ENCODE measurements at regions not wholly inside any gene's neighbourhood (a gene's known extent, or its start where the extent isn't known, plus 50 kb on each side); places are given as distances from the start of the nearest gene placed in this dataset.

GRCh38 chr12:89878950-89879349 lies 170.3 kb upstream of the ATP2B1 start:
- Mint-ChIP-seq H3K4me1 (peaks cover 32% of the 10 kb centered on the region), H3K36me3 (ENCODE audit: low read depth) (no peaks in the 10 kb centered on the region), H3K27me3 (ENCODE audit: low read depth) (no peaks in the 10 kb centered on the region), H3K9me3 (peaks cover 3% of the 10 kb centered on the region), H3K27ac (ENCODE audit: unreplicated experiment) (no peak overlapping the region), H3K4me3 (no peak overlapping the region)
- no peak for TF ChIP-seq CTCF (conservative IDR thresholded peaks at IDR 0.05)
- no peak for DNase-seq (ENCODE audit: low read depth, low spot score)

GRCh38 chr12:89878327-89878726 lies 169.7 kb upstream of the ATP2B1 start:
- no peak for TF ChIP-seq CTCF (conservative IDR thresholded peaks at IDR 0.05)
- DNase-seq (ENCODE audit: low read depth, low spot score) = no peak
- H3K9me3 Mint-ChIP-seq = peaks cover 3% of the 10 kb centered on the region
- no peaks in the 10 kb centered on the region for H3K36me3 Mint-ChIP-seq (ENCODE audit: low read depth)
- no peaks in the 10 kb centered on the region for H3K27me3 Mint-ChIP-seq (ENCODE audit: low read depth)
- H3K4me3 Mint-ChIP-seq = peak overlapping the region; percentile 45
- H3K27ac Mint-ChIP-seq (ENCODE audit: unreplicated experiment) = peak overlapping the region; percentile 30
- H3K4me1 Mint-ChIP-seq = peaks cover 32% of the 10 kb centered on the region

DNA sequence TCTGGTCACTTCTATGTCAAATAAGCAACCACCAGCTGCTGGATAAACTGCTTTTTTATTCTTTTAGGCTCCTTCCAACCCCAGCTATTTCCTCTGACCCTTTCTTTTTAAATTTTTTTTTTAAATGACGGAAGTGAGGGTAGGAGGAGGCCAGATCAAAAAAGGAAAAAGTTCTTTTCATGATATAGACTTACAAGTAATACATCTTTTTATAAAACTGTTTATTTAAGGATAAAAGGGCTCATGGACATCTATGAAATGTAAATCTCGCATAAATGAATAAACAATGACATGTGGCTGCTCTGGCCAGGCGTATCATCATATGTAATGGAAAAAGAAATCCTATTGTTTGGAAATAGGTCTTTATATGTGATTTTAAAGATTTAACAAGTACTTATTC lies 169.0 kb upstream of the ATP2B1 start:
- Mint-ChIP-seq H3K36me3 (ENCODE audit: low read depth) (no peaks in the 10 kb centered on the region), H3K27ac (ENCODE audit: unreplicated experiment) (no peak overlapping the region), H3K4me1 (peaks cover 30% of the 10 kb centered on the region), H3K4me3 (no peak overlapping the region), H3K9me3 (peaks cover 3% of the 10 kb centered on the region), H3K27me3 (ENCODE audit: low read depth) (no peaks in the 10 kb centered on the region)
- TF ChIP-seq CTCF (conservative IDR thresholded peaks at IDR 0.05) = no peak
- DNase-seq (ENCODE audit: low read depth, low spot score) = no peak

DNA sequence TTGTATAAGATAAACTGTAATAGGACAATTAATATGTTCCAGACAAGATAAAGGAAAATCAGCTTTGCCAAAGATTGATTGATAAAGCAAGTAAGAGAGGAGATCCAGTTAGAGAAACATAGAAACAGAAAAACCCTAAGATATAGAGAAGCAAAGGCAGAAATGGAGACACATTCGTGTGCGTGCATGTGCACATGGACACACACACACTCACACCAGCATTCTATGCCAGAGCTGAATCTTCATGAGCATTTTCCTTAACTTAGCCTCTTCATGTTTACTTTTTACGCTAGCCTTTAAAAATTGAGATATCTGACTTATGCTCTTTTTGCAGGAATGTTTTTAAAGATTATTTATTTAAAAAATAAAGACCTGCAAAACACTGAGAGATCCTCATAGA lies 168.5 kb upstream of the ATP2B1 start:
- H3K27ac Mint-ChIP-seq (ENCODE audit: unreplicated experiment) = no peak overlapping the region
- H3K4me1 Mint-ChIP-seq = peaks cover 30% of the 10 kb centered on the region
- H3K27me3 Mint-ChIP-seq (ENCODE audit: low read depth) = no peaks in the 10 kb centered on the region
- no peak overlapping the region for H3K4me3 Mint-ChIP-seq
- no peaks in the 10 kb centered on the region for H3K36me3 Mint-ChIP-seq (ENCODE audit: low read depth)
- peaks cover 7% of the 10 kb centered on the region for H3K9me3 Mint-ChIP-seq
- no peak for DNase-seq (ENCODE audit: low read depth, low spot score)
- no peak for TF ChIP-seq CTCF (conservative IDR thresholded peaks at IDR 0.05)

DNA sequence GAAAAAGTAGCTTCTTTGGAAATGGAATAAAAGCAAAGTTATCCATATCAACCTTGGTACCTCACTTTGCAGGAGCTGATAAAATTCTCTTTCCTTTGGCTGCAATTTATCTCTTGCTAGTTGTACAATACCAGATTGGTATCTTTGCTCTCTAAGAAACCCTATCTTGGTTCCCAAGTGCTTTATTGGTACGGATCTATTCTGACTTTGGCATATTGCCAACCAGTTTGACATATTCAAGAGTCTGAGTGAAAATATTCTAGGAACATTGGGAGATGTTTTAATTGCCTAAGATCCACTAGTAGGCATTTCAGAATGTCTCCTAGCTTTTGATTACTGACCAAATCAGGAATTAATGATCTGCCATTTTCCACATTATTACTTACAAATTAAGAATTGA lies 167.2 kb upstream of the ATP2B1 start:
- Mint-ChIP-seq H3K27ac (ENCODE audit: unreplicated experiment) (no peak overlapping the region), H3K36me3 (ENCODE audit: low read depth) (peaks cover 6% of the 10 kb centered on the region), H3K9me3 (peaks cover 9% of the 10 kb centered on the region), H3K4me3 (no peak overlapping the region), H3K4me1 (peaks cover 30% of the 10 kb centered on the region), H3K27me3 (ENCODE audit: low read depth) (no peaks in the 10 kb centered on the region)
- no peak for TF ChIP-seq CTCF (conservative IDR thresholded peaks at IDR 0.05)
- no peak for DNase-seq (ENCODE audit: low read depth, low spot score)

DNA sequence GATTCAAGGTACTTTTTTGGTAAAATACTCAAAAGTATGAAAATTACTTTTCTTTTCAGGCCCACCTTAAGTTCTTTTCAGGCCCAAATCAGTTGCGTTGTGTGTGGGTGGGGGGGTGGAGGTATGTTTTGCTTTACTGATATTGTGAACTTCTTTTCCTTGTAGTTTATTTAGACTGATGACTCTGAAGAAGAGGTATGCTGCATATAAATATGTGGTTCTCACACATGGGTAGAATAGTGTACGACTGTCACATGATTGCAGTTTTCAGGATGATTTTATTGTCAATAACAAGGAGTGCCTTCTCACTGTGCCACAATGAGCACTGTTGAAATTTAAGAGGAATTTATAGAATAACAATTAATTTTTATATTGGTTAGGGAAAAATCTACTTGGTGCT lies 166.6 kb upstream of the ATP2B1 start:
- no peak for TF ChIP-seq CTCF (conservative IDR thresholded peaks at IDR 0.05)
- no peak for DNase-seq (ENCODE audit: low read depth, low spot score)
- H3K27ac Mint-ChIP-seq (ENCODE audit: unreplicated experiment) = no peak overlapping the region
- no peaks in the 10 kb centered on the region for H3K27me3 Mint-ChIP-seq (ENCODE audit: low read depth)
- H3K4me3 Mint-ChIP-seq = no peak overlapping the region
- peaks cover 8% of the 10 kb centered on the region for H3K36me3 Mint-ChIP-seq (ENCODE audit: low read depth)
- peaks cover 26% of the 10 kb centered on the region for H3K4me1 Mint-ChIP-seq
- peaks cover 11% of the 10 kb centered on the region for H3K9me3 Mint-ChIP-seq
